BE2C (cell line): ENCODE measurements at regions not wholly inside any gene's neighbourhood (a gene's known extent, or its start where the extent isn't known, plus 50 kb on each side); places are given as distances from the start of the nearest gene placed in this dataset.

Experiments
- DNase-seq: peaks from one replicate; pipeline ENCODE4 v3.0.0-alpha.2; 2020
- H3K27me3 ChIP-seq: fragments of 250-450 bp; sonication (Bioruptor Pico); 2 replicates; pipeline ENCODE4 v1.5.1; 2020; ENCODE audit warnings: mild to moderate bottlenecking
- H3K36me3 ChIP-seq: fragments of 250-450 bp; sonication (Bioruptor Pico); 2 replicates; pipeline ENCODE4 v1.5.1; 2020; ENCODE audit warnings: mild to moderate bottlenecking
- H3K4me1 ChIP-seq: fragments of 250-450 bp; sonication (Bioruptor Pico); 2 replicates; pipeline ENCODE4 v1.5.1; 2020
- H3K4me3 ChIP-seq: 2 replicates; pipeline ENCODE4 v1.5.1; 2011; ENCODE audit warnings: low read depth, low read length
- H3K9me3 ChIP-seq: fragments of 250-450 bp; sonication (Bioruptor Pico); 2 replicates; pipeline ENCODE4 v1.5.1; 2020
- CTCF ChIP-seq: IDR thresholded peaks from 2 replicates; pipeline ENCODE4 v1.5.1; 2012; ENCODE audit warnings: mild to moderate bottlenecking, low read depth, low read length

DNA sequence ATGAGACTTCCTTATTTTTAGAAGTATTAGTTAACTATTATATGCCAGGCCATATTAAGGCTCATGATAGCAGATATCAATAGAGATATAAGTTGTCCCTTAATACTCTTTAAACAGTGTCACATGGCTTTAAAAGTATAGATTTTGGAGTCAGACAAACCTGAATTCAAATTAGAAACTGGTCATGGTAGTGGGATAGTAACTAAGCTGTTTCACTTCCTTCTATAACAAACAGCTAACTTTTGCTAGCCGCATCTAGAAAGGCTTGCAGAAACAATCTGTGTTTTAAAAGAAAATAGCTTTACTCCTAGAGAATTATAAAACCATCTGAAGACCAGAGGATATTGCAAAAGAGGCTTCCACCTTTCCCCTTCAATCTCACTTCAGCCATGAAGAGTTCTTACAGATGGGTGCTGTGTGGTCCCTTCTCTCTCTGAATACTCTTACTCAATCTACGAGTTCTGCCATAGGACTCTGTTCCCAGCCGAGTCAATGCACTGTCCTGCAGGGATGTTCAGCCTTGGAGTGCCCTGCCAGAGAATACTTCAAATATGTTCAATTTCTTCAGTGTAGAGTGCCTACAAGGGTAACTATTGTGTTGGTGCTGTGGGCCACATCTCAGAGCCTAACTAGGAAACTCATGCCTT, 810.2 kb downstream of the EFNA5 start:
- TF ChIP-seq CTCF = no peak
- no peaks in the 10 kb centered on the region for H3K9me3 ChIP-seq
- H3K4me3 ChIP-seq = no peak overlapping the region
- H3K36me3 ChIP-seq = no peaks in the 10 kb centered on the region
- H3K4me1 ChIP-seq = no peaks in the 10 kb centered on the region; the same call in 1 of the 2 replicates
- no peaks in the 10 kb centered on the region for H3K27me3 ChIP-seq
- DNase-seq = no peak

DNA sequence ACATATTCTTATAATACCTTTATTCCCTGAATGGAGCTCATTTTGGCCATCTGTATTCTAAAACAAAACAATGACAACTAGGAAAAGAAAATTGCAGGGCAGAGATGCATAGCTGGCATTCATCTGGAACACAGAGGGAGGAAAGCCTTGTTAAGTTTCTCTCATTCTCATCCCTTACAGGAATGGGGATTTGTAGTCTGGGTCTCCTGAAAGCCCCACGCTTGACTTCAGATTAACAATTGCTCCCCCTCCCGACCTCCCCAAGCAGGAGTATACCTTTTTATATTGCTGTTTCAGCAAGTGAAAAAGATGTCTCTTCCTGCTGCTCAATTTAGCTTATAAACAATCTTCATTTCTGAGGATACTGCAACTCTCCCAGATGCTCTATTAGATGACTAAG, 812.1 kb downstream of the EFNA5 start:
- DNase-seq = no peak
- Histone ChIP-seq H3K36me3 (no peaks in the 10 kb centered on the region), H3K9me3 (no peaks in the 10 kb centered on the region), H3K4me1 (no peaks in the 10 kb centered on the region; the same call in 1 of the 2 replicates), H3K4me3 (no peak overlapping the region), H3K27me3 (no peaks in the 10 kb centered on the region)
- no peak for TF ChIP-seq CTCF

GRCh38 chr5:106854922-106855321, 815.8 kb downstream of the EFNA5 start:
- no peak for DNase-seq
- Histone ChIP-seq H3K36me3 (no peaks in the 10 kb centered on the region), H3K9me3 (no peaks in the 10 kb centered on the region), H3K4me1 (no peaks in the 10 kb centered on the region), H3K27me3 (no peaks in the 10 kb centered on the region), H3K4me3 (no peak overlapping the region)
- no peak for TF ChIP-seq CTCF

DNA sequence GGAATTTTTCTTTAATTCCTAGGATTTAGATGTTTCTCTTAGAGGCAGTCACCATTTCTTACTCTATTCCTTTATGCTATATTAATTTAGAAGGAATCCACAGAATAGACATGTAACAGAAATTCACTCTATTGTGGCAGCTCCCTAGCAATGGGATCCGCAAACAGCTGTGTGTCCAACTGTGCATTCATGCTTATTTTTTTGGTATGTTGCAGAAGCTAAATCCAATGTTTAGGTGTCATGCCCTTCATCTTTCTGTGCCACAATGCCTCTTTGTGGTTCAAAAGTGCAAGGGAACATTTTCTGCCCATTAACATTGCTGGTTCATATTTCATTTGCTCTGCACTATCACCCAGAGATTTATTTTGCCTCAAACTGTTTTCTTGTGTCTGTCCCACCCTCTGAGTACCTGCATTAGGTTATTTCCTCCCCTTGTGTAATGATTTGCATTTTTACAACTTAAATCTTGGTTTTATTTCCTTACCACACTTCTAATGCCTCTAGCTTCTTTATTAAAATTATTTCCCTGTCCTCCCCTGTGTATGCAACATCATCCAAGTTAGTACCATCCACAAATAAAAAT, 816.5 kb downstream of the EFNA5 start:
- H3K9me3 ChIP-seq = no peaks in the 10 kb centered on the region
- H3K36me3 ChIP-seq = no peaks in the 10 kb centered on the region
- TF ChIP-seq CTCF = no peak
- H3K4me3 ChIP-seq = no peak overlapping the region
- H3K27me3 ChIP-seq = no peaks in the 10 kb centered on the region
- no peaks in the 10 kb centered on the region for H3K4me1 ChIP-seq
- DNase-seq = no peak

GRCh38 chr5:106853266-106853665, 817.5 kb downstream of the EFNA5 start:
- no peak for TF ChIP-seq CTCF
- H3K4me1 ChIP-seq = no peaks in the 10 kb centered on the region
- no peak for DNase-seq
- H3K27me3 ChIP-seq = no peaks in the 10 kb centered on the region
- H3K9me3 ChIP-seq = no peaks in the 10 kb centered on the region
- H3K36me3 ChIP-seq = no peaks in the 10 kb centered on the region
- H3K4me3 ChIP-seq = no peak overlapping the region

- Histone ChIP-seq H3K36me3 (no peaks in the 10 kb centered on the region), H3K9me3 (no peaks in the 10 kb centered on the region), H3K4me3 (no peak overlapping the region), H3K27me3 (no peaks in the 10 kb centered on the region), H3K4me1 (no peaks in the 10 kb centered on the region)
- no peak for TF ChIP-seq CTCF
- no peak for DNase-seq
Observed at GRCh38 chr5:106849266-106849665, 821.5 kb downstream of the EFNA5 start.
